Thyroid gland (tissue), 4 donors: ENCODE measurements at regions not wholly inside any gene's neighbourhood (a gene's known extent, or its start where the extent isn't known, plus 50 kb on each side); places are given as distances from the start of the nearest gene placed in this dataset.

Source experiments
- POLR2A ChIP-seq, 2 donors: fragments of 450-650 bp; IDR thresholded peaks; one replicate each; pipeline ENCODE4 v1.6.1; 2017; ENCODE audit warnings: antibody characterized with exemption in 2 of 2, mild to moderate bottlenecking in 2 of 2, moderate library complexity in 1 of 2
- TF ChIP-seq, protein P1 (sequence below), 6 experiments: fragments of 200-600 bp in 3 of 6; fragments of 450-650 bp in 3 of 6; sonication (generic) in 3 of 6; IDR thresholded peaks; one replicate each; pipeline ENCODE4 v1.5.1; 2016 to 2019; ENCODE audit warnings: antibody characterized with exemption in 6 of 6, mild to moderate bottlenecking in 2 of 6, inconsistent platforms in 1 of 6, moderate library complexity in 1 of 6

GRCh38 chr6:19299129-19299528 is 538.0 kb upstream of the ID4 start:
- TF ChIP-seq, protein P1, sequence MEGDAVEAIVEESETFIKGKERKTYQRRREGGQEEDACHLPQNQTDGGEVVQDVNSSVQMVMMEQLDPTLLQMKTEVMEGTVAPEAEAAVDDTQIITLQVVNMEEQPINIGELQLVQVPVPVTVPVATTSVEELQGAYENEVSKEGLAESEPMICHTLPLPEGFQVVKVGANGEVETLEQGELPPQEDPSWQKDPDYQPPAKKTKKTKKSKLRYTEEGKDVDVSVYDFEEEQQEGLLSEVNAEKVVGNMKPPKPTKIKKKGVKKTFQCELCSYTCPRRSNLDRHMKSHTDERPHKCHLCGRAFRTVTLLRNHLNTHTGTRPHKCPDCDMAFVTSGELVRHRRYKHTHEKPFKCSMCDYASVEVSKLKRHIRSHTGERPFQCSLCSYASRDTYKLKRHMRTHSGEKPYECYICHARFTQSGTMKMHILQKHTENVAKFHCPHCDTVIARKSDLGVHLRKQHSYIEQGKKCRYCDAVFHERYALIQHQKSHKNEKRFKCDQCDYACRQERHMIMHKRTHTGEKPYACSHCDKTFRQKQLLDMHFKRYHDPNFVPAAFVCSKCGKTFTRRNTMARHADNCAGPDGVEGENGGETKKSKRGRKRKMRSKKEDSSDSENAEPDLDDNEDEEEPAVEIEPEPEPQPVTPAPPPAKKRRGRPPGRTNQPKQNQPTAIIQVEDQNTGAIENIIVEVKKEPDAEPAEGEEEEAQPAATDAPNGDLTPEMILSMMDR (IDR thresholded peaks at IDR 0.05), result no peak
- no peak for TF ChIP-seq POLR2A (IDR thresholded peaks at IDR 0.05)
